PFSK-1 (cell line): ENCODE measurements at regions not wholly inside any gene's neighbourhood (a gene's known extent, or its start where the extent isn't known, plus 50 kb on each side); places are given as distances from the start of the nearest gene placed in this dataset.

ENCODE experiments used
- REST ChIP-seq, 2 experiments: IDR thresholded peaks; 2 replicates each; pipeline versions ENCODE4 v1.6.1 to v1.8.0; 2011 to 2012; ENCODE audit warnings: low read depth in 2 of 2, low read length in 2 of 2, control low read depth in 1 of 2, inconsistent platforms in 1 of 2, mild to moderate bottlenecking in 1 of 2, moderate library complexity in 1 of 2; ENCODE audit not compliant: insufficient read depth in 1 of 2
- SIN3A ChIP-seq: IDR thresholded peaks from 2 replicates; pipeline ENCODE4 v1.6.1; 2012; ENCODE audit warnings: mild to moderate bottlenecking, low read length, moderate library complexity, borderline replicate concordance; ENCODE audit not compliant: insufficient read depth

GRCh38 chr18:25724997-25725396 lies 365.4 kb downstream of the SS18 start:
- no peak for TF ChIP-seq SIN3A
- no peak for TF ChIP-seq REST (IDR thresholded peaks at IDR 0.05; ENCODE audit: insufficient read depth in 1 of 2, low read depth in 2 of 2, low read length in 2 of 2)
